GM18873 (cell line): ENCODE measurements at regions not wholly inside any gene's neighbourhood (a gene's known extent, or its start where the extent isn't known, plus 50 kb on each side); places are given as distances from the start of the nearest gene placed in this dataset.

Experiments used
- ATAC-seq: cut with Tn5 transposase; IDR thresholded peaks from one replicate; pipeline ENCODE4 v1.9.1; 2021; ENCODE audit warnings: mild to moderate bottlenecking, moderate library complexity, moderate number of reproducible peaks; ENCODE audit not compliant: unreplicated experiment, low FRiP score

DNA sequence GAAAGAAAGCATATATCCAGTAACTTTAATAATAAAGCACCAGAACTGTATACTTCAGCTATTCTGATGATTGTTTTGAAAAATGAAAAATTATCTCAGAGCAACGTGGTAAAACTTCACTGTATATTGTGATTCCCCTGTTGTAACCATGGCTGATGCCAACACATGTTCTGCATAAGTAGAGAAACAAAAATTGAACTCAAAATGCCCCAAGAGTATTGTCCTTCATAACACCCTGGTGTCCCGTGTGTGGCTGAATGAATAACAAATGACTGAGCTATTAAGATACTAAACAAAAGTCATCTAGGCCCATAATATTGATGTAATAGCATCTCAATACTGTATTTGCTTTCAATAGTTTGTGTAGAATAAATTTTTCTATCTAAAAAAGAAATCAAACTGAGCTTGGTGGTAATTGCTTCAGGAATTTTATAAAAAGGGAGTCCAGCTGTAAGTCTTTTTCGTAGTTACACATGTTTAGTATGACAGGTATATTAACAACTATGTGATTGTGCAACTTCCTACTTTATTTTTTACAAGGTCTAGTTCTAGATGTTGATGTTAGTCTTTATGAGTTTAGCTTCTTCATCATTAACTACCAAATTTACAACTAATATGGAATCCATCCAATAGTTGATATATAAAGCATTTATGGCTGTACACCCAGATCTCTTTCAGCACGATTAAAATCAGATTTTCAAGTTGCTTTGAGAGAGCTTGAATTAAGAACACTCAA, 623.8 kb upstream of the AGTR1 start:
- ATAC-seq: no peak

DNA sequence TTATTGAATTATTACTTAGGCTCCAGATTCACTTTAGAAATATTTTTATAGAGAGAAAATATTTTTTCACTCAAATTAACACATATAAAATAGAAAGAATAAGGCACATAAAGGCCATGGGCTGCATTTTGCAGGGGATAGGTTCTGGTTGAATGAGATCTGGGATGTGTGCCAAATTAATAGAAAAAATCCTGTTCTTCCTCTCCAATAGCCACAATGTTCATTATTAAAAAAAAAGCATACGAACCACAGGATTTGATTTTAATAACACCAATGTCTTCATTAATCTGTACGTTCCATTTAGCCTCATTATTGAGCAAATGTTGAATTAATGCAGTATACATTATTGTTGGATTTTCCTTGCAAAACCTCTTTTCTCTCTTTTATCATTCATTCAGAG, 622.8 kb upstream of the AGTR1 start:
- no peak for ATAC-seq

DNA sequence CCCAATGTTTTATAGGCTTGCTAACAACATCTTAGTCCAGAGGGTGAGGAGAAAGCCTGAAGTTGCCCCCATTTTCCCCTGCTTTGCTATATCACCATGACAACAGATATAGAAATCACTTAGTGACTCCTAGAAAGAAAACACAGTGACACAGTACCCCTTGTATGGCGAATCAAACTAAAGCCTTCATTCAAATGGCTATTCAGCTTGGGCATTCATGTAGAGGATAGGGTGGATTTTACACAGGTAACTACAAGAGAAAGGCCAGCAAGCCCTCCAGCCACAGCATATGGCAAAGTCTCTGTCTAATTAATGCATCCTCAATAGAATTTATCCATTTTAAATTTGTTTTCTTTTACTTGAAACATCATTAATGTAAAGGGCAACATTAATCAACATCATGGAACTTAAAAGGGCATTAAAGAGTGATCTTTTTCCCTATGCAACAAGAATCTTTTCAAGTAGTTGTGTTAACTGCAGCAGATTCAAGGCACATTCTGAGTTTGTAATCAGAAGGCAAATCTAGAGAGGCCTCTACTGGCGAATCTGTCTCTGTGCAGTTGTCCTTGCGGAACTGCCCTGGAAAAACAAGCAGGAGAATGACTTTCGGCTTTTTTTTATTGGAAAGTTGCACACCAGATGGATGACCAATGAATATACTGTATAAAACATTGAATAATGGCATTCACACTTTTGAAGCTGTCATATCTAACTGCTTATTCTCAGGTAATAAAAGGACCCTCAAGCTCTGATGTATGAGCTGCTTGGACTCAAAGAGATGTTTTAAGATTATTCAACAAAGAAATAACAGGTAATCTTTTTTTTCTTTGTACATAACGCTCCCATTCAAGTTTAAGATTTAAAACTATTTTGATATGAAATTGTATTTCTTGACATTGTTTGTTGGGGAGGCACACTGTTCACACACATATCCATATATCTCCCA, 621.7 kb upstream of the AGTR1 start:
- no peak for ATAC-seq

DNA sequence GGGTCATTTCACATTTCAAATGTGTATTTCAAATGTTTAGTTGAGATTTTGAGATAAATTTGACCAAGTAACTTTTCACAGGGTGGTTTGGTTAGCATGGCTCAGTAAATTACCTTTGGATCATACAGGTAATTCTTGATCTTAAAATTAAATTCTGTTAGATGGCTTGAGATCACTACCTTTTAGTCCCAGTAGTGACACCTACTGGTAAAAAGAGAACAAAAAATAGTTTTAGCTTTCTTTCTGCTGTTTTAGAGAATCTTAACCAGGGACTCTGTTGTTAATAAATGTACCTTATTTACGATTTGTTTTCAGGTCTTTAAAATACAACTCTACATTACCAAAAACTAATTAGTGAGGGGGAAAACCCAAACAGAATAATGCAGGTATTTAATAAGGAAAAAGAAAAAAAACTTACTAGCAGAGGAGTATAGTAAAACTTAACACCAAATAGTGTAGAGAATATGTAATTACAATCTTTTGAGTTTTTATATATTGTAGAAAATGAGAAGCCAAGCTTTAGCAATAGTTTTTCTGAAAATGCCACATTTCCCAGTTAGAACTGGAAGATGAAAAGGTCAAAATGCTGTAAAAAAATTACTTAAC, 620.3 kb upstream of the AGTR1 start:
- ATAC-seq: no peak

DNA sequence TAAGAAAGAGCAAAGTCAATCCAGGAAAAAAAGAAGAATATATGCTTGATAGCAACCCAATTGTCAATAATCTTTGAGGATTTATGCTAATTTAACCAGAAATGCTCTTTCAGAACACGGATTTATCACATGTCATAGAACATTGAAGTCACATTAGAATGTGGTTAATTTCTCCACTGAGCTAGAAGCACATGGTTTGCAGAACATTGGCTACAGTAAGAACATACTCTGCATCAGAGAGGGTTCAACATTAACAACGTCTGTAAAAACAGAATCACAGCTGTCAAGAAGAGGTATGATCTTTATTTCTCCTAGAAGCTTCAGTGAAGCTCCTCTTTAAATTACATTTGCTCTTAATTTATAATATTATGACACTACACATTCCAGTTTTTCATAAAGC, 619.7 kb upstream of the AGTR1 start:
- ATAC-seq: no peak

DNA sequence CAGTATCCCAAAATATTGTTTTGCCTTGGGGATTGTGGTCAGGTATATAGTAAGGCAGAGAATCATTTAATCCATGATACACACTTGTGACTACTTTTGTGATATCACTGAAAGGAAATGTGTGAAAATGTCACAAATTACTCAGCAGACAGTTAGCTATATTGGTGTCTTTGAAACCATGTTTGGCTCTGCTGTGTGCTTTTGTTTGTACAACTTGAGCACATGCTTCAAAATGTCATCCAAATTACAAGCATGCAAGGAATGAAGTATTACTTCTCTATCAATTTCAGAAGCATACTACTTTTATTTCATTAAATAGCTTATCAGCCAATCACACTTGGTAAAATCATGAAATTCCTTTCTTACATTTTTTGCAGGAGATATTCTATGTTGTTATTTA, 619.0 kb upstream of the AGTR1 start:
- no peak for ATAC-seq

DNA sequence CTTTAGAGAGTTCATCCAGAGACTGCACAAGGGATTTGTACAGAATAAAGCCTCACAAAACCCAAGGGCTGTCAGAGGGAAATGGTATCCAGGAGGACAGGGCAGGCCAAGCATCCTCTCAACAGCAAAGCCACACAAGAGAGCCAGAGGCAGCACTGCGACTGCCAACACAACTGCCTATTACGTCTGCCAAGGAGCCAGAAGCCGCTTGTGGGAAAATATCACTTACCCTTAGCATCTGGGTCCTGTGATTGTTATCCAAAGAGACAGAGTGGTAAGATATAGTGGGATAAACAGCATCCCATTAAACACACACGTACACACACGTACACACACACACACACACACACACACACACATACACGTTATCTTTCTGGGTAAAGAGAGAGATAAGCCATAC, 618.3 kb upstream of the AGTR1 start:
- ATAC-seq: no peak

DNA sequence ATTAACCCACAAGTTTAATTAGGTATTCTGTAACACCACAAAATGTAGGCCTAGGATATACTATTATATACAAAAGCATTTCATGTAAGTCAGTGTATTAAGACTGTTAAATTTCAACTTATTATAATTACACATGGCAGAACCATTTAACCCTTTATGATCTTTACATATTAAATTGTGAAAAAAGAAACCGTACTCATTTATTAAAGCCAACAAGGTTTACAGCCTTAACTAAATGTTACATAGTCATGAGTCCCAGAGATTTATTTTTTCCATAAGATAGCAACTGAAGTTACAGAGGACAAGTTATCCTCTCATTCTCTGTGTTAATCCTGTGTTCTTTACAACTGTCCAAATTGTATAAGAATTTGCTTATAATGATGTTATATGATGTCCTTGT, 615.8 kb upstream of the AGTR1 start:
- ATAC-seq: no peak

DNA sequence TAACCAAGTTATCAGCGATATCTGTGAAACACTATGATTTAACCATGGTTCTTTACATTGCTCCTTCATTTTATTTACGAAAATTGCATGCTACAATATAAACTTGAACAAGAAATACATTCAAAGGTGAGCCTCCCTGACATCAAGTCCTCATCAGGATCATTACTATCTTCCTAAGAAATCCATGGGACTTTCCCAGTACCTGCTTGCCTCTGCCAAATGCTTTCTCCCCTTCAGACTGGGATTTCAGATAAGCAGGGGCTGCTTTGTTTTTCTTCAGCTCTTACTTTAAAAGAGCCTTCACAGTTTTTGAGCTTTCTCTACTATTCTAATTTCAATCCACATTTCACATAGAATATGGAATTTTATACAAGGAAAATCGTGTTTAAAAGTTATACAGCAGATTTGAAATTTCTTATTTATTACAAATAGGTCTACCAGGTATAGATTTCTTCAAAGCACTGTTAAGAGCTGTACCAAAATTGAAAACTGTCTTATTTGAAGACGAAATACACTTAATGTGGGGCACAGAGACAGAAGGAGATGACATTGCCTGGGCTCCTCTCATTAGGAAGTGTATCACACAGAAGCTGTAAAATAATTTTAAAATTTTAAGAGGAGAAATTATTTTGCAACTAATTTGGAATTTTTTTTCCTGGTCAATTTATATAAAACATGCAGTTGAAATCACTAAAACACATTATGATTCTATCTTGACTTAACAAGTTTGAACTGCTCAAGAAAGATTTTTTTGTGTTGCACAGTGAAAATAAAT, 615.0 kb upstream of the AGTR1 start:
- ATAC-seq: no peak

DNA sequence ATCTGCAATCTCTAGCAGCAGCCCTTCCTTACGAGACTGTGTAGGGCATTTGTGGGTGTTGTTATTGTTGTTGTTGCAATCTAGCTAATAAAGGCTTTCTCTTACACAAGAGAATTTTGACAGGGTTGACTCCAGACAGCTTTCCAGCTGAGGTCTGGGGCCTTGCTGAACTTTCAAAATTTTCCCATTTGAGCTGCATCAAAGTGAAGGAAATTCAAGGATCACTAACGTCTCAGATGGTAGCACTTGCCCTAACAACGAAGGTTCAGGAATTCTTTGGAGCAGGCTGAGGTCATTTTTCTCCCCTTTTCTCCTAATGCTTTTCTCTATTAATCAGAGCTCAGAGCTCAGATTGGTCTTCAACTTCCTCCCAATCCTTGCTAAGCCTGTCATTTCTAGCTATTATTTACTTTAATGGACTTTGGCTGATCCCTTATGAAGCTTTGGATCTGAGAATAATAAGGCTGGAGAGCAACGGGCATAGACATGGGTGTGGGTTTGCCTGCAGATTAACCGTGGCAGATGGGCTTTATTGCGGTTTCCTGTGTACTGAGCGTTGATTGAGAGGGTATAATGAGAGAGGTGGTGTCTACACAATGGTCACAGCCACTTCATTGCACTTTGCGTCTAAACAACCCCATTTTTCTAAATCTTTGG, 614.0 kb upstream of the AGTR1 start:
- ATAC-seq: no peak

DNA sequence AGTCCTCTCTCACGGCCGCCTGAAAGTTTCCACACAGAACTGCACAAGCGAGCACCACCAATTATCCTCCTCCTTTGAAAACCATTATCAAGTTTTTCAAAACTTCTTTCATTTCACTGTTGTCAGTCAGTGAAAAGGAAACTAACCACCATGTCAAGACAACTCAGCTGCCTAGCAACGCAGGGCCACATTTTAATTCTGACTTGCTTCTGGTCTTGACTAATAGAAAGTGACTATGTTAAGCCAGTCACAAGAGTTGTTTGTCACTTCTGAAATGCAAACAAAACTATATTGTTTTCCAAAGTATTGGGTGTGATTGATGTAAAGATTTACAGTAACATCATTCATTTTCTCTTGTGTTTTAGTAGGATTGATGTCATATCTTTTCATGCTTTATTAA, 612.8 kb upstream of the AGTR1 start:
- ATAC-seq: peak; percentile 88

DNA sequence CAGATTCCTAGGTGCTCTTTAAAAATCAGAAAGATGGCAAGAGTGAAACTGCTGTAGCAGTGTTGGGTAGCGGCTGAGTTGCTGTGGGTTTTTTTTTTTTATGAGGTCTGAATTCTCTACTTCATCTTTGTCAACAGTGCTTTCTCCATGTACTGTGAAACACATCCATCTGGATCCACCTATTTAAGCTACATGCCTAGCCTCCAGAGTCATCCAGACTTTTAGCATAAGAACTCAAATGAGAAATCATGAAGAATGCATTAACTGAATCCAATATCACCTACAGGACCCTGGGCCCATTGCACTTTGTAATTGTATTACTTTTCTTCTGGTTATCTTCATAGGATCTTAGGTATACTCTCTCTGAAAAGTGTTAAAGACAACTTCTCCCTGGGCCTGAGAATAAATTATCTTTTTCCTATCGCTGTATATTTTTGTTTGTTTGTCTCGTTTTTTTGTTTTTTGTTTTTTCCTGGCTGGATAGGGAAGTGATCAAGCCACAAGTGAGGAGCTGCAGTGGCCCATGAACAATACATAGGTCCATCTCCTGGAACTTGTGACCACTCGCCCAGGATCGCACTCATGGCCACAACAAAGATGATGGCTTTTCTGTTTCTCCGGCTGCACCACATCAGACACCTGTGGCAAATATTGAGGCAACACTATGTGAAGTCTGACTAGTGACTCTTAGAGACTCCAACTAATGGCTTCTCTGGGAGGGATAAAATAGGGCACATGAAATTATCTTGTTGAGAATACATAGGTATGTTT, 609.9 kb upstream of the AGTR1 start:
- ATAC-seq: no peak

DNA sequence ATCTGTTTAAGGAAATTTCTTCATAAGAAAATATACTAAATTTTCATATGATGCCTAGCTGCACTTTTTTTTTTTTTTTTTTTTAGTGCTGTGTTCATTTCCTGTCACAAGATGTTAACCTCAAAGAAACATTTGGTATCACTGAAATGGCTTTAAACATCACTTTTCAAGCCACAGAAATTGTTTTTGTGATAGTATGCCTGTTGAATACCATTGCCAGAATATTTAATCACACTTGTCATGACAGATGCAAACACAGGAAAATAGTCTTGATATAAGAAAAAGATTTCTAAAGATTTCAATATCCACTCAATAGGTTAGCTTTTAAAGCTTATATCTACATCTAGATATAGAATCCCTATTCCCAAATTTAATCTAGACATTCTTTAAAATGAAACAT, 608.5 kb upstream of the AGTR1 start:
- no peak for ATAC-seq

DNA sequence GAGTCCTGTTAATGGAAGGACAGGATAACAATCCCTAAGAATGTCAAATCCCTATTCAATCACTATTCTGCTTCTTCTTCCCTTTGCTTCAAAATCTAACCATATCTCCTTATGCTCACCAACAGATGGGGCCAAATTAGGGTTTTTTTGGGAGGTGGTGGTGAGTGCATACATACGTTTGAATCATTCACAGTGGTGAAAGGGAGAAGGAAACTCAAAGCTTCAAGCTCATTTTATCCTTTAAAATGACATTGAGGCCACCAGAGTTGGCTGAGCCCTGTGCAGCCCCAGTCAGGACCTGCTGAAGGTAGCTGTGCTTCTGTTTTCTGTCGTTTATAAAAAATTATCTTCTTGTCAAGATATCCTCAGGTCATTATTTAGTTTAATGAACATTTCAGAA, 607.5 kb upstream of the AGTR1 start:
- ATAC-seq: no peak

DNA sequence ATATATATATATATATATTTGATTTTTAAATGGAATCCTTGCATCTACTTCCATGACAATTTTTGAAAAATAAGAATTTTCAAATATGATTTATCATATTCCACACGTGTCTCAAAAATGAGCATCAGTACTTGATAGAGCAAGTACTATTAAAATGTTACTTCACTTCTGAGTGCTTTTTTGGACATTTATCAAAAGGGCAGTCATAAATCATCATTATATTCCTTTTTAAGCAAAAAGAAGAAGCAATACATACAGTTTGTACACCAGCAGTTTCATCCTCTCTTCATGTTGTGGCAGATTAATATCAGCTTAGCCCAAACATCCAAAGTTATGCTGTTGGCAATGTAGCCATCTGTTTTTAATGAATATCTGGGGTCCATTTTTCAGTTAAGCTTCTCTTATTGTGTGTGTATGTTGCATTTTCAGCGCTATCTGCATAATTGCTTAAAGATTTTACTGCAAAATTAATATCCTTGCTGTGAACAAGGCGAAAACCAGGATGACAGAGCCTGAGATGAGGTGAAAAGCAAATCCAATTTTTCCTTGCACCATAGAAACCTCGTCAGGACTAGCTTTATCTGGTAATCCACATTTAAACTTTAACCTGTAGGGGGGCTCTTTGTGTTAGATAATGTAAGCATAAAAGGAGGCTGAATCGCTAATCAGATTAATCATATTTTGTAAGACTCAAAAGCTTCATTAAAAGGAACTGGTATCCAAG, 604.9 kb upstream of the AGTR1 start:
- no peak for ATAC-seq

DNA sequence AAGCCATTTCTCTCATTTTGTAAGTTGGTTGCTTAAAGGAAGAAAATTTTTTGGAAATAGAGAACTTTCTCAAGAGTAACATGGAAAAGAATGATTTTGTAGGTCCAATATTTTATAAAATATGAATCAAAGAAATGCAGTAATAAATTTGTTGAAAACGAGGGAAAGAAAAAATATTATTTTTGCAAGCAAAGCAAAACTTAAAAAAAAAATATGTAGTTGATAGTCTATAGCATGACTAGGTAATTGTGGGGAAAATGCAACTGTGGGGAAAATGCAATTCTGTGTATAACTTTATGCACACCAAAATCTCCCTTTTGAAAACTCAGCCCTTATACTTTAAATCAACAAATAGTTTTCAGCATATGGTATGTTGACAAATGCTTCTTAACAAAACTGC, 604.0 kb upstream of the AGTR1 start:
- no peak for ATAC-seq

DNA sequence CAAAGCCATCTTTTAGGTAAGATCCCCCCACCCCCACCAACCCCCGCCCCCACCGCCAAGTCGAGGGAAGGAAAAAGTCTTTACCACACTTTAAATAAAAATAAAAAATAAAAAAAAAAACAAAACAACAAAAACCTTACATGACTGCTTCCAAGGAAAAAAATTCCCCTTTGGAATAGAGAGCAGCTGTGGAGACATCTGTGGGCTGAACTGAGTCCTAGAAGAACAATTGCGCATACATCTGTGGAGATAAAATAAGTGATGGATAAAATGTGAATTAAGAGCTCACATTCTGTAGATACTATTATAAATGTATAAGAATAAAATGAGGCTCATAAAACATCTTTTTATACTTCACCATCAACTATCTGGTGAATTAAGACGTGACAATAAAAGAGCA, 601.7 kb upstream of the AGTR1 start:
- ATAC-seq: no peak

DNA sequence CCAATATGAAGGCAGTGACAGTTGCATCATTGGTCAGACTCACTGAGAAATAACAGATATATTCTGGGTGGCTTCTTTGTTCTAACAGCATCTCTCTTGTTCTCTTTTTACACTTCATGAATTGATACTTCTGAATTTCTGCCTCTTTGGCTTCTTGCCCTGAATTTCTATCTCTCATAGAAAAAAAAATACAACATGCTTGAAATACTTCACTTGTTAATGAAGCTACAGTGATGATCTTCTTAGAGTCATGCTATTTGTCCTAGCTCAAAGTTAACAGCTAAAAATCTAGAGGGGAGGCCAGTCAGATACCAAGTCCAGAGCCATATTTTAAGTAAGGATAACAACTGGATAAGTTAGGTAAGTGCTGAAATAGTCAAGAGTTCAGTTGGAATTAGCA, 597.2 kb upstream of the AGTR1 start:
- ATAC-seq: no peak

DNA sequence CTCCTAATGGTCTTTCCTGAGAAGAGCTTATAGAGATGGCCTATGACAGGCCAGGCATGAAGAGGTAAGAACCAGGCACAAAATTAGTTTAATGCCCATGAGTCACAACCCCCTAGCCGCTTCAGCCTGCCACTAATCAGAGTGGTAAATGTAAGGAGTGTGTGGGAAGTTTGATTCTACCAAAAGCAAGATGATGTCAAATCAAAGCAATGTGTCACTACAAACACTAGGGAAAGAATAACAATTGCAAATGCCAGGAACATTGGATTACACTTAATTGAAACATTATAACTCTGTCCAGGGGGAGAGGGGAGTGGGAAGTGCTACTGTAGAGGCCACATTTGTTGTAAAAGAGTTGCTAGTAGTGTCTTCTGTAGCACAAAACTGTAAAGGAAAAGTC, 596.6 kb upstream of the AGTR1 start:
- no peak for ATAC-seq
